ENCODE measurements at regions not wholly inside any gene's neighbourhood (a gene's known extent, or its start where the extent isn't known, plus 50 kb on each side); places are given as distances from the start of the nearest gene placed in this dataset.

GRCh38 chr5:42965934-42966333 is 74.2 kb downstream of the ANXA2R start:
- H3K4me1 ChIP-seq (ENCODE audit: control insufficient read depth, insufficient read depth, low read length), result no peaks in the 10 kb centered on the region
- no peak overlapping the region for H3K4me3 ChIP-seq (ENCODE audit: low read depth, low read length)
- no peaks in the 10 kb centered on the region for H3K36me3 ChIP-seq (ENCODE audit: control insufficient read depth, insufficient read depth, low read length)
- H3K9ac ChIP-seq (ENCODE audit: low read depth, low read length), result no peak overlapping the region
- H3K27me3 ChIP-seq (ENCODE audit: control insufficient read depth, insufficient read depth, low read length), result no peaks in the 10 kb centered on the region
- no peaks in the 10 kb centered on the region for H3K9me3 ChIP-seq (ENCODE audit: control insufficient read depth, insufficient read depth, low read length)

GRCh38 chr5:42963412-42963811 is 76.7 kb downstream of the ANXA2R start:
- no peak overlapping the region for H3K4me3 ChIP-seq (ENCODE audit: low read depth, low read length)
- no peak overlapping the region for H3K9ac ChIP-seq (ENCODE audit: low read depth, low read length)
- H3K9me3 ChIP-seq (ENCODE audit: control insufficient read depth, insufficient read depth, low read length), result no peaks in the 10 kb centered on the region
- no peaks in the 10 kb centered on the region for H3K36me3 ChIP-seq (ENCODE audit: control insufficient read depth, insufficient read depth, low read length)
- H3K4me1 ChIP-seq (ENCODE audit: control insufficient read depth, insufficient read depth, low read length), result no peaks in the 10 kb centered on the region
- no peaks in the 10 kb centered on the region for H3K27me3 ChIP-seq (ENCODE audit: control insufficient read depth, insufficient read depth, low read length)

- Histone ChIP-seq H3K4me3 (ENCODE audit: low read depth, low read length) (no peak overlapping the region), H3K9ac (ENCODE audit: low read depth, low read length) (no peak overlapping the region), H3K36me3 (ENCODE audit: control insufficient read depth, insufficient read depth, low read length) (no peaks in the 10 kb centered on the region), H3K4me1 (ENCODE audit: control insufficient read depth, insufficient read depth, low read length) (no peaks in the 10 kb centered on the region), H3K9me3 (ENCODE audit: control insufficient read depth, insufficient read depth, low read length) (no peaks in the 10 kb centered on the region), H3K27me3 (ENCODE audit: control insufficient read depth, insufficient read depth, low read length) (no peaks in the 10 kb centered on the region)
These were observed 78.0 kb downstream of the ANXA2R start for GRCh38 chr5:42962124-42962523.

GRCh38 chr5:42960506-42960905 is 79.6 kb downstream of the ANXA2R start:
- Histone ChIP-seq H3K27me3 (ENCODE audit: control insufficient read depth, insufficient read depth, low read length) (no peaks in the 10 kb centered on the region), H3K36me3 (ENCODE audit: control insufficient read depth, insufficient read depth, low read length) (no peaks in the 10 kb centered on the region), H3K9me3 (ENCODE audit: control insufficient read depth, insufficient read depth, low read length) (no peaks in the 10 kb centered on the region), H3K4me3 (ENCODE audit: low read depth, low read length) (no peak overlapping the region), H3K4me1 (ENCODE audit: control insufficient read depth, insufficient read depth, low read length) (no peaks in the 10 kb centered on the region), H3K9ac (ENCODE audit: low read depth, low read length) (no peak overlapping the region)

GRCh38 chr5:42956551-42956950 is 83.6 kb downstream of the ANXA2R start:
- Histone ChIP-seq H3K4me1 (ENCODE audit: control insufficient read depth, insufficient read depth, low read length) (no peaks in the 10 kb centered on the region), H3K4me3 (ENCODE audit: low read depth, low read length) (no peak overlapping the region), H3K36me3 (ENCODE audit: control insufficient read depth, insufficient read depth, low read length) (no peaks in the 10 kb centered on the region), H3K9ac (ENCODE audit: low read depth, low read length) (no peak overlapping the region), H3K9me3 (ENCODE audit: control insufficient read depth, insufficient read depth, low read length) (no peaks in the 10 kb centered on the region), H3K27me3 (ENCODE audit: control insufficient read depth, insufficient read depth, low read length) (no peaks in the 10 kb centered on the region)

GRCh38 chr5:42953041-42953440 is 87.1 kb downstream of the ANXA2R start:
- Histone ChIP-seq H3K9ac (ENCODE audit: low read depth, low read length) (no peak overlapping the region), H3K9me3 (ENCODE audit: control insufficient read depth, insufficient read depth, low read length) (no peaks in the 10 kb centered on the region), H3K36me3 (ENCODE audit: control insufficient read depth, insufficient read depth, low read length) (no peaks in the 10 kb centered on the region), H3K27me3 (ENCODE audit: control insufficient read depth, insufficient read depth, low read length) (no peaks in the 10 kb centered on the region), H3K4me1 (ENCODE audit: control insufficient read depth, insufficient read depth, low read length) (peaks cover 3% of the 10 kb centered on the region), H3K4me3 (ENCODE audit: low read depth, low read length) (no peak overlapping the region)

- H3K9me3 ChIP-seq (ENCODE audit: control insufficient read depth, insufficient read depth, low read length), result no peaks in the 10 kb centered on the region
- H3K4me1 ChIP-seq (ENCODE audit: control insufficient read depth, insufficient read depth, low read length), result peaks cover 3% of the 10 kb centered on the region
- H3K27me3 ChIP-seq (ENCODE audit: control insufficient read depth, insufficient read depth, low read length), result no peaks in the 10 kb centered on the region
- H3K36me3 ChIP-seq (ENCODE audit: control insufficient read depth, insufficient read depth, low read length), result no peaks in the 10 kb centered on the region
- no peak overlapping the region for H3K9ac ChIP-seq (ENCODE audit: low read depth, low read length)
- H3K4me3 ChIP-seq (ENCODE audit: low read depth, low read length), result no peak overlapping the region
These were observed 87.5 kb downstream of the ANXA2R start for GRCh38 chr5:42952578-42952974.

- H3K36me3 ChIP-seq (ENCODE audit: control insufficient read depth, insufficient read depth, low read length), result no peaks in the 10 kb centered on the region
- H3K9ac ChIP-seq (ENCODE audit: low read depth, low read length), result no peak overlapping the region
- peaks cover 3% of the 10 kb centered on the region for H3K4me1 ChIP-seq (ENCODE audit: control insufficient read depth, insufficient read depth, low read length)
- H3K9me3 ChIP-seq (ENCODE audit: control insufficient read depth, insufficient read depth, low read length), result no peaks in the 10 kb centered on the region
- no peak overlapping the region for H3K4me3 ChIP-seq (ENCODE audit: low read depth, low read length)
- H3K27me3 ChIP-seq (ENCODE audit: control insufficient read depth, insufficient read depth, low read length), result no peaks in the 10 kb centered on the region
These were observed 88.8 kb downstream of the ANXA2R start for GRCh38 chr5:42951293-42951840.

GRCh38 chr5:42950456-42951292 is 89.4 kb downstream of the ANXA2R start:
- H3K36me3 ChIP-seq (ENCODE audit: control insufficient read depth, insufficient read depth, low read length), result no peaks in the 10 kb centered on the region
- H3K27me3 ChIP-seq (ENCODE audit: control insufficient read depth, insufficient read depth, low read length), result no peaks in the 10 kb centered on the region
- no peak overlapping the region for H3K4me3 ChIP-seq (ENCODE audit: low read depth, low read length)
- H3K9me3 ChIP-seq (ENCODE audit: control insufficient read depth, insufficient read depth, low read length), result no peaks in the 10 kb centered on the region
- H3K4me1 ChIP-seq (ENCODE audit: control insufficient read depth, insufficient read depth, low read length), result peaks cover 3% of the 10 kb centered on the region
- H3K9ac ChIP-seq (ENCODE audit: low read depth, low read length), result no peak overlapping the region

- Histone ChIP-seq H3K27me3 (ENCODE audit: control insufficient read depth, insufficient read depth, low read length) (peaks cover 2% of the 10 kb centered on the region), H3K4me1 (ENCODE audit: control insufficient read depth, insufficient read depth, low read length) (peaks cover 3% of the 10 kb centered on the region), H3K9me3 (ENCODE audit: control insufficient read depth, insufficient read depth, low read length) (no peaks in the 10 kb centered on the region), H3K36me3 (ENCODE audit: control insufficient read depth, insufficient read depth, low read length) (no peaks in the 10 kb centered on the region), H3K4me3 (ENCODE audit: low read depth, low read length) (no peak overlapping the region), H3K9ac (ENCODE audit: low read depth, low read length) (no peak overlapping the region)
These were observed 90.0 kb downstream of the ANXA2R start for GRCh38 chr5:42950116-42950455.

- peaks cover 3% of the 10 kb centered on the region for H3K4me1 ChIP-seq (ENCODE audit: control insufficient read depth, insufficient read depth, low read length)
- H3K9me3 ChIP-seq (ENCODE audit: control insufficient read depth, insufficient read depth, low read length), result no peaks in the 10 kb centered on the region
- no peak overlapping the region for H3K4me3 ChIP-seq (ENCODE audit: low read depth, low read length)
- H3K27me3 ChIP-seq (ENCODE audit: control insufficient read depth, insufficient read depth, low read length), result peaks cover 6% of the 10 kb centered on the region
- no peaks in the 10 kb centered on the region for H3K36me3 ChIP-seq (ENCODE audit: control insufficient read depth, insufficient read depth, low read length)
- no peak overlapping the region for H3K9ac ChIP-seq (ENCODE audit: low read depth, low read length)
These were observed 90.6 kb downstream of the ANXA2R start for GRCh38 chr5:42949348-42950115.

- no peaks in the 10 kb centered on the region for H3K36me3 ChIP-seq (ENCODE audit: control insufficient read depth, insufficient read depth, low read length)
- no peak overlapping the region for H3K4me3 ChIP-seq (ENCODE audit: low read depth, low read length)
- no peak overlapping the region for H3K9ac ChIP-seq (ENCODE audit: low read depth, low read length)
- H3K27me3 ChIP-seq (ENCODE audit: control insufficient read depth, insufficient read depth, low read length), result peaks cover 9% of the 10 kb centered on the region
- no peaks in the 10 kb centered on the region for H3K9me3 ChIP-seq (ENCODE audit: control insufficient read depth, insufficient read depth, low read length)
- H3K4me1 ChIP-seq (ENCODE audit: control insufficient read depth, insufficient read depth, low read length), result peaks cover 3% of the 10 kb centered on the region
These were observed 91.2 kb downstream of the ANXA2R start for GRCh38 chr5:42948961-42949347.
